ENCODE measurements at regions not wholly inside any gene's neighbourhood (a gene's known extent, or its start where the extent isn't known, plus 50 kb on each side); places are given as distances from the start of the nearest gene placed in this dataset.

GRCh38 chr6:150539568-150539967 is 60.1 kb upstream of the PLEKHG1 start:
- no peak for DNase-seq

- DNase-seq, result peak; percentile 50
These were observed 58.1 kb upstream of the PLEKHG1 start for GRCh38 chr6:150541576-150541975.

GRCh38 chr6:150543178-150543577 is 56.5 kb upstream of the PLEKHG1 start:
- no peak for DNase-seq

GRCh38 chr6:150544793-150545192 is 54.9 kb upstream of the PLEKHG1 start:
- DNase-seq, result no peak

- no peak for DNase-seq
These were observed 53.2 kb upstream of the PLEKHG1 start for GRCh38 chr6:150546457-150546856.

- DNase-seq, result no peak
These were observed 52.0 kb upstream of the PLEKHG1 start for GRCh38 chr6:150547502-150548222.

- no peak for DNase-seq
These were observed 51.4 kb upstream of the PLEKHG1 start for GRCh38 chr6:150548330-150548729.

GRCh38 chr6:150549007-150549406 is 50.7 kb upstream of the PLEKHG1 start:
- no peak for DNase-seq

- no peak for DNase-seq
These were observed 50.0 kb upstream of the PLEKHG1 start for GRCh38 chr6:150549674-150550101.

Measured in NCI-H146 (cell line).